Endothelial cell of umbilical vein (primary cell): ENCODE measurements at regions not wholly inside any gene's neighbourhood (a gene's known extent, or its start where the extent isn't known, plus 50 kb on each side); places are given as distances from the start of the nearest gene placed in this dataset.
"Not testable (repeated sequence)": the region's sequence is repeated elsewhere in the genome, so short reads cannot be mapped to it uniquely, and the experiment has no call there.

Experiments used
- BruUV-seq: library from RNA; stranded (reverse); fragments of 400-500 nt; replicated peaks from 2 replicates; lab custom pipeline; 2021; lab: Mats Ljungman, UMichigan
- CTCF ChIA-PET: fragments of 300-600, 350-600 bp; sonication (Branson Sonifier 250); formaldehyde crosslinking; loops from one replicate; lab custom pipeline; 2021; ENCODE audit warnings: antibody characterized with exemption, inconsistent platforms; lab: Charles Lee
- POLR2A ChIA-PET: fragments of 300-600, 350-600 bp; sonication (Branson Sonifier 250); formaldehyde crosslinking; loops from one replicate; lab custom pipeline; 2021; ENCODE audit warnings: antibody characterized with exemption, inconsistent platforms; lab: Charles Lee
- DNase-seq: peaks from one replicate; pipeline ENCODE4 v3.0.0-alpha.2; 2011; ENCODE audit warnings: low read depth, low spot score
- FAIRE-seq: peaks from 2 replicates; lab custom pipeline; 2011; peaks lifted over from hg19 to GRCh38; lab: Jason Lieb, UNC
- H2AFZ ChIP-seq: 2 replicates; pipeline ENCODE4 v1.6.0; 2012; ENCODE audit warnings: low read depth, low read length, control low read depth, inconsistent platforms
- H3K27ac ChIP-seq: 2 replicates; pipeline ENCODE4 v1.5.1; 2011; ENCODE audit warnings: low read depth, mild to moderate bottlenecking, control low read depth, low read length, moderate library complexity; ENCODE audit not compliant: insufficient read depth
- H3K27me3 ChIP-seq, 2 experiments: 2 replicates each; pipeline versions ENCODE4 v1.6.0 to v1.6.1; 2011; ENCODE audit warnings: low read length in 2 of 2, mixed read lengths in 1 of 2; ENCODE audit not compliant: control insufficient read depth in 2 of 2, insufficient read depth in 2 of 2
- H3K36me3 ChIP-seq, 2 experiments: 2 replicates in 1 of 2; 3 replicates in 1 of 2; pipeline ENCODE4 v1.5.1; 2011; ENCODE audit warnings: low read length in 2 of 2, mild to moderate bottlenecking in 1 of 2, moderate library complexity in 1 of 2; ENCODE audit not compliant: control insufficient read depth in 2 of 2, insufficient read depth in 2 of 2; ENCODE audit errors: extremely low read depth in 1 of 2
- H3K4me1 ChIP-seq: 3 replicates; pipeline ENCODE4 v1.5.1; 2011; ENCODE audit warnings: mild to moderate bottlenecking, low read length; ENCODE audit not compliant: control insufficient read depth, insufficient read depth; ENCODE audit errors: extremely low read depth
- H3K4me2 ChIP-seq: 2 replicates; pipeline ENCODE4 v1.6.1; 2011; ENCODE audit warnings: low read length, control low read depth, mixed read lengths; ENCODE audit not compliant: insufficient read depth
- H3K4me3 ChIP-seq, 3 experiments: fragments of 200-600 bp in 1 of 3; sonication (generic), shearing (Covaris generic) in 1 of 3; replicated peaks in 1 of 3; 2 replicates each; pipeline ENCODE4 v1.5.1; 2011 to 2016; ENCODE audit warnings: control low read depth in 3 of 3, low read length in 3 of 3, mild to moderate bottlenecking in 2 of 3, inconsistent platforms in 1 of 3, low read depth in 1 of 3, moderate library complexity in 1 of 3; ENCODE audit not compliant: insufficient read depth in 1 of 3
- H3K79me2 ChIP-seq: 2 replicates; pipeline ENCODE4 v1.6.0; 2012; ENCODE audit warnings: low read length, inconsistent platforms; ENCODE audit not compliant: control insufficient read depth, insufficient read depth
- H3K9ac ChIP-seq: replicated peaks from 2 replicates; pipeline ENCODE3; 2011; ENCODE audit warnings: low read length, control low read depth; ENCODE audit not compliant: insufficient read depth; ENCODE audit errors: extremely low read depth
- H3K9me1 ChIP-seq: replicated peaks from 3 replicates; pipeline ENCODE4 v1.6.0; 2011; ENCODE audit warnings: mild to moderate bottlenecking, low read length; ENCODE audit not compliant: control insufficient read depth, insufficient read depth; ENCODE audit errors: extremely low read depth
- H3K9me3 ChIP-seq: replicated peaks from 2 replicates; pipeline ENCODE4 v1.5.1; 2012; ENCODE audit warnings: low read length, inconsistent platforms; ENCODE audit not compliant: control insufficient read depth, insufficient read depth
- H4K20me1 ChIP-seq: replicated peaks from 2 replicates; pipeline ENCODE3; 2011; ENCODE audit warnings: mild to moderate bottlenecking, low read length; ENCODE audit not compliant: control insufficient read depth, insufficient read depth; ENCODE audit errors: extremely low read depth
- dilution Hi-C: fragments of 300-500 bp; cut with MboI; formaldehyde crosslinking; loops from one replicate; pipeline ENCODE4 v1.15.0; 2019; ENCODE audit warnings: low sequenced_read_pairs; ENCODE audit not compliant: extremely low pct_ligation_motif_present
- intact Hi-C: fragments of 100-400 bp; cut with micrococcal nuclease; formaldehyde crosslinking; loops from one replicate; pipeline ENCODE4 v1.10.0; 2022

DNA sequence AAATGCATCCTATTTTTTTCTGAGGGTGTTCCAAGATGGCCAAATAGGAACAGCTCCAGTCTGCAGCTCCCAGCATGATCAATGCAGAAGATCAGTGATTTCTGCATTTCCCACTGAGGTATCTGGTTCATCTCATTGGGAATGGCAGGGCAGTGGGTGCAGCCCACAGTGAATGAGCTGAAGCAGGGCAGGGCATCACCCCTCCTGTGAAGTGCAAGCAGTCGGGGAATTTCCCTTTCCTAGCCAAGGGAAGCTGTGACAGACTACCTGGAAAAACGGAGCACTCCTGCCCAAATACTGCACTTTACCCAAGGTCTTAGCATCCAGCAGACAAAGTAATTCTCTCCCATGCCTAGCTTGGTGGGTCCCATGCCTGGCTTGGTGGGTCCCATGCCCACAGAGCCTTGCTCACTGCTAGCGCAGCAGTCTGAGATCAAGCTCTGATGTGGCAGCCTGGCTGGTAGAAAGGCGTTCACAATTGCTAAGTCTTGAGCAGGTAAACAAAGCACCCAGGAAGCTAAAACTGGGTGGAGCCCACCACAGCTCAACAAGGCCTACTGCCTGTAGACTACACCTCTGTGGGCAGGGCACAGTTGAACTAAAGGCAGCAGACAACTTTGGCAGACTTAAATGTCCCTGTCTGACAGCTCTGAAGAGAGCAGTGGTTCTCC is 96.6 kb downstream of the RBMY1F start:
- H3K27me3 ChIP-seq, POLR2A ChIA-PET, H3K27ac ChIP-seq, H4K20me1 ChIP-seq, H3K4me3 ChIP-seq, H3K9me3 ChIP-seq, BruUV-seq, CTCF ChIA-PET, intact Hi-C loops, DNase-seq, H3K9ac ChIP-seq, H3K36me3 ChIP-seq, H3K4me1 ChIP-seq, dilution Hi-C loops, H3K9me1 ChIP-seq, H2AFZ ChIP-seq, H3K4me2 ChIP-seq, FAIRE-seq, H3K79me2 ChIP-seq: not testable (repeated sequence)

DNA sequence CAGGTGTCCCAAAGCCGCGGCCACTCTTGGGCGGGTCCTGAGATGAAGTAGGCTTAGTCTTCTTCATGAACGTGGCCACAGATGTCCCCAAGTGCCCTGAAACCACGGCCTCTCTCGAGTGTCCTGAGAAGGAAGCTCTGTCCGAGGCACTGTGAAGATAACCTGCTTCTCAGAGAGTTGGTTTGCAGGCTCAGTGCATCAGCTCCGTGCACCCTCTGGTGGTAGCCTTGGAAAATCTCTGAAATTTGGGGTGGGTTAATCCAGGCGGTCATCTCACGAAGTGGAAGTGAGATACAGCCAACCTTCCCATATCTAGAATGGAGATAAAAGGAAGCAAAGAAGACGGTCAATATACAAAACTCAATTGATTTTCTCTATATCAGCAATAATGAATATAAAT is 110.5 kb downstream of the RBMY1F start:
- H2AFZ ChIP-seq, BruUV-seq, H3K27ac ChIP-seq, POLR2A ChIA-PET, H3K4me1 ChIP-seq, CTCF ChIA-PET, DNase-seq, H3K36me3 ChIP-seq, H4K20me1 ChIP-seq, intact Hi-C loops, dilution Hi-C loops, H3K79me2 ChIP-seq, H3K9me3 ChIP-seq, H3K27me3 ChIP-seq, H3K9ac ChIP-seq, FAIRE-seq, H3K4me2 ChIP-seq, H3K9me1 ChIP-seq, H3K4me3 ChIP-seq: not testable (repeated sequence)

DNA sequence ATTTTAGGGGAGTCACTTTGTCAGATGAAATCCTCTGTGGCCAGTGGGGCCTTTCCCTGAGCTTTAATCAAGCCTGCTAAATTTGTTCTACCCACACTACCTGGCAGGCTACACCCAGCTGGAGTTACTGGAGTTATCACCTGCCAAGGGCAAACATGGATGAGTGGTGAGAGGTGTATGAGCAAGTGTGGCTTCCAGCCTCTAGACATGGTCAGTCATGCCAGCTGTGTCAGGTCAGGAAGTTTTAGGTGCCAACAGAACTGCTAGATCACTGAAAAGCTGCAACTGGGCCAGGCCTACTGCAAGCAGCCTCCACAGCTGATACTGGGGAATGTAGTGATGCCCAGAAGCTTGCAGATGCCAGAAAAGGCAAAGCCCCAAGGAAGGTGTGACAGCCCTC is 122.6 kb downstream of the RBMY1F start:
- H2AFZ ChIP-seq, H4K20me1 ChIP-seq, DNase-seq, H3K9ac ChIP-seq, H3K9me3 ChIP-seq, BruUV-seq, H3K9me1 ChIP-seq, H3K4me1 ChIP-seq, dilution Hi-C loops, H3K27ac ChIP-seq, H3K36me3 ChIP-seq, H3K4me2 ChIP-seq, POLR2A ChIA-PET, intact Hi-C loops, CTCF ChIA-PET, H3K4me3 ChIP-seq, H3K27me3 ChIP-seq, H3K79me2 ChIP-seq, FAIRE-seq: not testable (repeated sequence)

DNA sequence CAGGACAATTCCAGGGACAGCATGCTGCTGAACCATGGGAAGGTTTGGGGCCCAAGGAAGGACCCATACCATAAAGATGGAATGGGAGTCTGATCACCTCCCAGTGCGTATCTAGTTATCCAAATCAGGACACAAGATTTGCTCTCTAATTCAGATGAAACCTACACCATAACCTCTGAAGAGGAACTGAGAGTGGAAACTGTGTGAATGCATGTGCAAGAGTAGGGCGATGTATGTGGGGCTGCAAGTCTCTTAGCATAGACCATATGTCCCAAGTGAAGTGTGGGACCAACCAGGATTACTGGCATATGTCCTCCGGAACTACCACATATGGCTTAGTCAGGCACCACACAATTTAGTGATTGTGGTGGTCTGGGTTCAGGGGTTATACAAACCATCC is 95.2 kb upstream of the RBMY1E start:
- intact Hi-C loops, dilution Hi-C loops: not testable (repeated sequence)

More for the DNA sequence above, 95.2 kb upstream of the RBMY1E start:
- H3K79me2 ChIP-seq, H3K9me1 ChIP-seq, H4K20me1 ChIP-seq, H3K27ac ChIP-seq, H3K9ac ChIP-seq, H3K4me3 ChIP-seq, H2AFZ ChIP-seq, H3K36me3 ChIP-seq, BruUV-seq, POLR2A ChIA-PET, FAIRE-seq, H3K4me2 ChIP-seq, H3K9me3 ChIP-seq, H3K4me1 ChIP-seq, CTCF ChIA-PET, DNase-seq, H3K27me3 ChIP-seq: not testable (repeated sequence)
